Muscle layer of duodenum (tissue), 2 donors: ENCODE measurements at regions not wholly inside any gene's neighbourhood (a gene's known extent, or its start where the extent isn't known, plus 50 kb on each side); places are given as distances from the start of the nearest gene placed in this dataset.
"Not testable (repeated sequence)": the region's sequence is repeated elsewhere in the genome, so short reads cannot be mapped to it uniquely, and the experiment has no call there.

Experiments
- H3K27ac ChIP-seq: one replicate; pipeline ENCODE4 v1.7.0; 2013; ENCODE audit warnings: mild to moderate bottlenecking, low read length
- H3K27me3 ChIP-seq: one replicate; pipeline ENCODE4 v1.7.0; 2013; ENCODE audit warnings: low read depth, mild to moderate bottlenecking, control low read depth, low read length
- H3K36me3 ChIP-seq, 2 donors: one replicate each; pipeline ENCODE4 v1.7.0; 2013; ENCODE audit warnings: low read length in 2 of 2, control low read depth in 1 of 2, mild to moderate bottlenecking in 1 of 2; ENCODE audit not compliant: insufficient read depth in 2 of 2, control insufficient read depth in 1 of 2
- H3K4me1 ChIP-seq, 2 donors: one replicate each; pipeline ENCODE4 v1.7.0; 2013; ENCODE audit warnings: low read length in 2 of 2, mild to moderate bottlenecking in 2 of 2, control low read depth in 1 of 2, moderate library complexity in 1 of 2; ENCODE audit not compliant: insufficient read depth in 2 of 2, control insufficient read depth in 1 of 2
- H3K4me3 ChIP-seq, 2 donors: one replicate each; pipeline ENCODE4 v1.7.0; 2013; ENCODE audit warnings: low read length in 2 of 2, low read depth in 1 of 2, mild to moderate bottlenecking in 1 of 2
- H3K9me3 ChIP-seq, 2 donors: one replicate each; pipeline ENCODE4 v1.7.0; 2013; ENCODE audit warnings: low read length in 2 of 2, control low read depth in 1 of 2, mild to moderate bottlenecking in 1 of 2; ENCODE audit not compliant: control insufficient read depth in 1 of 2
- donor health status: healthy.

DNA sequence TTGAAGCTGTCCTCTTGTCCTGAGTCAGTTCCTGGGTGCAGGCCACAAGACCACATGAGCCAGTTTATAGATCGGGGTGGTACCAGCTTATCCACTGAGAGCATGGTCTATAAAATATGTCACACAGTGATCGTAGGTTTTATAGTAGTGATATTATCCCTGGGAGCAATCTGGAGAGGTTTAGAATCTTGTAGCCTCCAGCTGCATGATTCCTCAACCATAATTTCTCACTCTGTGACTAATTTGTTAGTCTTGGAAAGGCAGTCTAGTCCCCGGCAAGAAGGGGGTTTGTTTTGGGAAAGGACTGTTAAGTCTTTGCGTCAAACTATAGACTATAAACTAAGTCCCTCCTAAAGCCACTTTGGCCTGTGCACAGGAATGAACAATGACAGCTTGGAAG is 693.0 kb upstream of the CADM2 start:
- no peak overlapping the region for H3K4me3 ChIP-seq
- H3K27ac ChIP-seq, result no peak overlapping the region
- peaks cover 0 to 2% of the 10 kb centered on the region in 2 donors for H3K9me3 ChIP-seq
- H3K36me3 ChIP-seq, result no peaks in the 10 kb centered on the region
- H3K4me1 ChIP-seq, result no peaks in the 10 kb centered on the region
- H3K27me3 ChIP-seq, result no peaks in the 10 kb centered on the region

DNA sequence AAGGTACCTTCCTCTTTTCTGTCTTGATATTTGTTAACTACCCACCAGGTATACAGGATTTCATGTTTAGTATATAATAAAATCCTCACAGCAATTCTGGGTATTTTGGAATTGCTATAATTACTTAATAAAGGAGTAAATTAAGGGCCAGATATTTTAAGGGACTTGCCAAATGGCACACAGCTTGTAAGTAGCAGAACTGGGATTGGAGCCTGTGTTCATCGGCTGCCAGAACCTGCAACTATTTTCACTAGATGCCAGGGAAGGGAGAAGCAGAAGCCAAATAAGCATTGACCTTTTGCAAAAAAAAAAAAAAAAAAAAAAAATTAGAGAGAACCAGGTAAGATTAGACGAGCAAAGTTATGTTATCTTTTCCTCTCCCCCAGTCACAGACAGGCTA is 683.3 kb upstream of the CADM2 start:
- Histone ChIP-seq H3K4me1 (no peaks in the 10 kb centered on the region), H3K27ac (no peak overlapping the region), H3K9me3 (no peaks in the 10 kb centered on the region), H3K27me3 (no peaks in the 10 kb centered on the region), H3K4me3 (no peak overlapping the region), H3K36me3 (no peaks in the 10 kb centered on the region)

DNA sequence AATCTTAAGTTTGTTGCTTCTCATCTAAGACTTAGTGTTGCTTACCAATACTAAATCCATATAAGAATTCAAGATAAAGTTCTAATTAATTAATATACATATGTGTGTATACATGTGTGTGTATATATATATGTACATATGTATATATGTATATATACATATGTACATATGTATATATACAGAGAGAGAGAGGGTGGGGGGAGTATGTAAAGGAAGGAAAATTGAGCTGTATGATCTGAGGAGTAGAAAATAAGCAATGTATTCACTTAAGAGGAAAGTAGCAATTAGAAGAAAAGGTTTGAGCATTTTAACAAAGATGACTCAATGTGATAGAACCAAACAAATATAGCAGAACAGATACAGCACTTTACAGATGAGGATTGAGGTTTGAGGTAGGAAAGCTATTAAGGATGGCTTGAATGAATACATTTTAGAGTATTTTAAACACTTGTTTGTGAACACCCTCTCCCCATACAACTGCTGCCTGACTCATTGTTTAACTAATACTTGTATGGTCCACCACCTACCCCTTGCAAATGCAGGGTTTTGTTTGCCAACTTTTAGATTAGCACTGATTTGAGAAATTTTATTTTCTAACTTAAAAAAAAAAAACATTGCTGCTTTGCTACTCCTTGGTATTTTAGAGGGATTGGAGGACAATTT is 681.1 kb upstream of the CADM2 start:
- no peaks in the 10 kb centered on the region for H3K36me3 ChIP-seq
- H3K4me1 ChIP-seq, result no peaks in the 10 kb centered on the region
- no peak overlapping the region for H3K4me3 ChIP-seq
- H3K9me3 ChIP-seq, result no peaks in the 10 kb centered on the region
- H3K27ac ChIP-seq, result no peak overlapping the region
- H3K27me3 ChIP-seq, result no peaks in the 10 kb centered on the region

DNA sequence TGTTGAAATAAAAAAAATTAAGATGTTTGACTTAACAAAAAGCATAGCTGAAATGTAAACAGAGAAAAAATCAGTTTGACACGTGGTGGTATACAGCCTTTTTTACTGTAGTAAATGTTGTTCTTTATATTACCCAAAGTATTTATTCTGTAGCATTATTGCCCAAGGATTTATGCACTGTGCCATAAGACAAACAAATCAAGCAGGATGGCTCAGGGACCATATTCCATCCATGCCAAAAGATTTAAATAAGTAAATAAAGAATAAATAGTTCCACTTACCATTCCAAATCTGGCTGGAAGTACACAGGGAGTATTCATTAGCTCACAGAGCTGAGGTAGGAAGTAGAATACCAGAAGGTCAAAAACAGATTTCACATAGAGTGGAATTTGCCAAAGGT is 666.7 kb upstream of the CADM2 start:
- Histone ChIP-seq H3K4me3 (no peak overlapping the region), H3K27me3 (no peaks in the 10 kb centered on the region), H3K4me1 (no peaks in the 10 kb centered on the region), H3K27ac (no peak overlapping the region), H3K36me3 (no peaks in the 10 kb centered on the region), H3K9me3 (no peaks in the 10 kb centered on the region)

DNA sequence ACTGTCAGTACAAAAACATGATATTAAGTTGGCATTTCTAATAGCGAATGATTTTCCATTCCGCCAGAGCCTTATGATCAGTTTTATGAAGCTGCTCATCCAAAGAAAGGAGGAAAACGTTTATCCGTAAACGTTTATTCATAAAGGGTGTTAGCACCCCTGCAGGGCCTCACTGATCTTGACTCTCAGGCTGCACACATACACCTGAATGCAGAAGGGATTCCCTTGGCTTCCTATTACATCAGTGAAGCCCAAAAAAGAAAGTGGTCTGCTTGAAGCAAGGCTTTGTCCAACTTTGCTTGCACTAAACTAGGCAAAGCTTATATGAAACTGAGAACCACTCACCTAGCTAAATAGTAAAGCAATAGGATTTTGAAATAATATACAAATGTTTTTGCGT is 659.5 kb upstream of the CADM2 start:
- no peak overlapping the region for H3K27ac ChIP-seq
- no peaks in the 10 kb centered on the region for H3K36me3 ChIP-seq
- H3K4me1 ChIP-seq, result no peaks in the 10 kb centered on the region
- no peaks in the 10 kb centered on the region for H3K27me3 ChIP-seq
- H3K4me3 ChIP-seq, result no peak overlapping the region
- no peaks in the 10 kb centered on the region for H3K9me3 ChIP-seq

DNA sequence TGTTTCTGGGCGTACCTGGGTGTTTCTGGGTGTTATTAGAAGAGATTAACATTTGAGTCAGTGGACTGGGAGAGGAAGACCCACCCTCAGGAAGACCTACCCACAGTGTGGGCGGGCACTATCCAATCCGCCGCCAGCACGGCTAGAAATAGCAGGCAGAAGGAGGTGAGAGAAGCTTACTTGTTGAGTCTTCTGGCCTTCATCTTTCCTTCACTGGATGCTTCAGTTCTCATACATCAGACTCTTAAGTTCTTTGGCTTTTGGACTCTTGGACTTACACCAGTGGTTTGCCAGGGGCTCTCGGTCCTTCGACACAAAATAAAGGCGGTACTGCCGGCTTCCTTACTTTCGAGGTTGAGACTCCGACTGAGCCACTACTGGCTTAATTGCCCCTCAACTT is 654.6 kb upstream of the CADM2 start:
- no peak overlapping the region for H3K4me3 ChIP-seq

DNA sequence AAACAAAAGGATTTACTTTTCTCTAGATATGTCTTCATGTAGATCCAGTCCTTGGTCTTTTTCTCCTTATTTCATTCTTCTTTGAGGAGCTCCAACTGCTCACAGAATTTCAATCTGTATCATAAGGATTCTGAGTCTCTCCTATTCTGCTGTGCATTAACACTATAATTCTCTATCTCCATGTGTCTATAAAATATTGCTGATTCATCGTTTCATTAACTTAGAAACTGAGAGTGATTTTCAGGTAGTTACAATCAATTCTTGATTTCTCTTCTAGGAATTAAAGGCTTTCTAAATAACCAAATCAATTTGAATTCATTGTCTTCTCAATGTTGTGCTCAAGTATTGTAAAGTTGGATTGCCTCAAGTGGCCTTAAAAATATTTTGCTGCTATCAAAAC is 651.5 kb upstream of the CADM2 start:
- H3K4me3 ChIP-seq, result no peak overlapping the region
- no peaks in the 10 kb centered on the region for H3K36me3 ChIP-seq
- H3K9me3 ChIP-seq, result no peaks in the 10 kb centered on the region
- H3K4me1 ChIP-seq, result no peaks in the 10 kb centered on the region
- no peak overlapping the region for H3K27ac ChIP-seq
- no peaks in the 10 kb centered on the region for H3K27me3 ChIP-seq

More for the DNA sequence above, 654.6 kb upstream of the CADM2 start:
- Histone ChIP-seq H3K4me1 (no peaks in the 10 kb centered on the region), H3K36me3 (no peaks in the 10 kb centered on the region), H3K27ac (no peak overlapping the region), H3K27me3 (no peaks in the 10 kb centered on the region), H3K9me3 (no peaks in the 10 kb centered on the region)

DNA sequence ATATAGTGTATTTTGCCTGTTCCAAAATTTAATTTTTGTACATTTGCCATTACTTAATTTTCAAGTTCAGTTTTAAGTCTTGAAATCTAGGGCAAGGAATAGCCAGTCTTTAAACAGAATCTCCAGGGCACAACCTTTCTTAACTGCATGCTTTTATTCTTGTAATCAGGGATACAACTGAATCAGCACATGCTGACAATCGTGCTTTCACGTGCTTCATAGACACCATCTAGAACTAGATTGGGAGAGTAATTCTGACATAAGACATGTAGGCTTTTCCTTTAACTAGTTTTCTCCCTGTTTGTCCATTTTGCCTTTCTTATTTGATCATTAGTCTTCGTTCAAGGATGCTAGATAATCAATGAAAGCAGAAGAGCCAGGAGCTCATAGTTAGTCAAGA is 650.4 kb upstream of the CADM2 start:
- no peaks in the 10 kb centered on the region for H3K36me3 ChIP-seq
- no peaks in the 10 kb centered on the region for H3K27me3 ChIP-seq
- H3K27ac ChIP-seq, result no peak overlapping the region
- no peak overlapping the region for H3K4me3 ChIP-seq
- no peaks in the 10 kb centered on the region for H3K4me1 ChIP-seq
- no peaks in the 10 kb centered on the region for H3K9me3 ChIP-seq

DNA sequence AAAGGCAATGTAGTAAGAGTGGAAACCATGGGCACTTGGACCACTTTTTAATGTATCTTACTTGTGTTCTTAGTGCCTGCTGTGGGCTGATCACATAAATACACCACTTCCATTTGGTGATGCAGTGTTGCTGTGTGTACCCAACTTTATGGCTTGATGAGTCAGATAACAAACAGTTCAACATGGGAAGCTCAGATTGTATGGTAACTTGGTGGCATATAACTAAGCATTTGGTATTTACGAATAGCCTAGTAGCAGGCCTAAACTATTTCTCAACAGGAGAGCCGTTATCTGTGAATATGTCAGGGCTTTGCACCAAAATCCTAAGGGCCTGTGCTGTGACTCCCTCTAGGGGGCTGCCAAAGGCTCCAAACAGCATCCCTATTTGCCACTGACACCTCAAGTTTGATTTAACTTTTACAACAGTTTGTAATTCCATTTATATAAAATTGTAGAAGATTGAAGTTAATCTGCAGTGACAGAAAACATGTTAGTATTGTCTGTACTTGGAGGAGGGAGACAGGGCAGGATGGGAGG is 640.4 kb upstream of the CADM2 start:
- no peaks in the 10 kb centered on the region for H3K36me3 ChIP-seq
- no peaks in the 10 kb centered on the region for H3K4me1 ChIP-seq
- H3K4me3 ChIP-seq, result no peak overlapping the region
- H3K27me3 ChIP-seq, result no peaks in the 10 kb centered on the region
- H3K27ac ChIP-seq, result no peak overlapping the region
- H3K9me3 ChIP-seq, result no peaks in the 10 kb centered on the region

DNA sequence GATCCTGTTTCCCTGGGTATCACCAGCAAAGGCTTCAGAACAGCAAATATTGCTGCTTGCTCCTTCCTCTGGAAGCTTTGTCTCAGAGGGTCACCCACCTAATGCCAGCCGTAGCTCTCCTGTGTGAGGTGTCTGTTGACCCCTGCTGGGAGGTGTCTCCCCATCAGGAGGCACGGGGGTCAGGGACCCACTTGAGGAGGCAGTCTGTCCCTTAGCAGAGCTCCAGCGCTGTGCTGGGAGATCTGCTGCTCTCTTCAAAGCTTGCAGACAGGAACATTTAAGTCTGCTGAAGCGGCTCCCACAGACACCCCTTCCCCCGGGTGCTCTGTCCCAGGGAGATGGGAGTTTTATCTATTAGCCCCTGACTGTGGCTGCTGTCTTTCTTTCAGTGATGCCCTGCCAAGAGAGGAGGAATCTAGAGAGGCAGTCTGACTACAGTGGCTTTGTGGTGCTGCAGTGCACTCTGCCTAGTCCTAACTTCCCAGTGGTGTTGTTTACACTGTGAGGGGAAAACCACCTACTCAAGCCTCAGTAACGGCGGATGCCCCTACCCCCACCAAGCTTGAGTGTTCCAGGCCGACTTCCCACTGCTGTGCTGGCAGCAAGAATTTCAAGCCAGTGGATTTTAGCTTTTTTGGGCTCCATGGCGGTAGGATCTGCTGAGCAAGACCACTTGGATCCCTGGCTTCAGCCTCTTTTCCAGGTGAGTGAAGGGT is 593.1 kb upstream of the CADM2 start:
- not testable (repeated sequence) for H3K27ac ChIP-seq, H3K9me3 ChIP-seq, H3K27me3 ChIP-seq, H3K4me1 ChIP-seq, H3K36me3 ChIP-seq, H3K4me3 ChIP-seq
